SK-N-SH (cell line): ENCODE measurements at regions not wholly inside any gene's neighbourhood (a gene's known extent, or its start where the extent isn't known, plus 50 kb on each side); places are given as distances from the start of the nearest gene placed in this dataset.

Source experiments
- EP300 ChIP-seq, 2 experiments: IDR thresholded peaks; 2 replicates each; pipeline versions ENCODE4 v1.4.0 to v1.6.1; 2012; ENCODE audit warnings: borderline replicate concordance in 1 of 2, low read depth in 1 of 2, low read length in 1 of 2
- EZH2phosphoT487 ChIP-seq: fragments of 200-600 bp; sonication (generic); IDR thresholded peaks from 2 replicates; pipeline ENCODE4 v1.6.1; 2017; ENCODE audit warnings: low read depth, mixed run types, mild to moderate bottlenecking, antibody characterized with exemption, moderate library complexity, borderline replicate concordance
- GATA2 ChIP-seq: sonication (generic); formaldehyde crosslinking; IDR thresholded peaks from 2 replicates; pipeline ENCODE4 v1.5.0; 2020; ENCODE audit warnings: mild to moderate bottlenecking, missing genetic modification reagents
- JUND ChIP-seq: IDR thresholded peaks from 2 replicates; pipeline ENCODE4 v1.4.0; 2012
- RCOR1 ChIP-seq: fragments of 150-350 bp; IDR thresholded peaks from 2 replicates; pipeline ENCODE4 v1.6.1; 2017; ENCODE audit warnings: antibody characterized with exemption, low read length
- RFX5 ChIP-seq: IDR thresholded peaks from 2 replicates; pipeline ENCODE4 v1.6.1; 2012; ENCODE audit warnings: mild to moderate bottlenecking, improper control_type of control experiment, low read length
- RXRA ChIP-seq: IDR thresholded peaks from 2 replicates; pipeline ENCODE4 v1.4.0; 2012; ENCODE audit warnings: low read depth, mild to moderate bottlenecking, borderline replicate concordance
- TF ChIP-seq, protein P1 (sequence below): IDR thresholded peaks from 2 replicates; pipeline ENCODE4 v1.4.0; 2012; ENCODE audit warnings: low read depth
- TF ChIP-seq, protein P2 (sequence below): fragments of 200-600 bp; sonication (generic); IDR thresholded peaks from 2 replicates; pipeline ENCODE4 v1.6.1; 2017; ENCODE audit warnings: antibody characterized with exemption, mild to moderate bottlenecking, moderate library complexity
- TF ChIP-seq, protein P3 (sequence below): IDR thresholded peaks from 2 replicates; pipeline ENCODE4; 2012

DNA sequence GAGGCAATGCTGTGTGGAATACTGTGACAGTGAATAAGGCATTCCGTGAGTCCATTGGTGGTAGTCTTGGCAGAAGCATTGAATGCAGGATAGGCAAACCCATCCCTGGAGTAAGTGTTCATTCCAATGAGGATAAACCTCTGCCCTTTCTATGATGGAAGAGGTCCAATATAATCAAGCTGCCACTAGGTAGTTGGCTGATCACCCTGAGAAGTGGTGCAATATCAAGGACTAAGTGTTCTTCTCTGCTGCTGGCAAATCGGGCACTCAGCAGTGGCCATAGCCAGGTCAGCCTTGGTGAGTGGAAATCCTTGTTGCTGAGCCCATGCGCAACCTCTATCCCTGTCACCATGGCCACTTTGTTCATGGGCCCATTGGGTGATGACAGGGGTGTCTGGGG is 70.1 kb downstream of the FBXO4 start:
- TF ChIP-seq RFX5 (no peak), RXRA (no peak), GATA2 (CRISPR knock-in tag) (no peak), JUND (no peak), EZH2phosphoT487 (no peak), EP300 (IDR thresholded peaks at IDR 0.05; ENCODE audit: borderline replicate concordance in 1 of 2, low read depth in 1 of 2, low read length in 1 of 2) (no peak), RCOR1 (no peak)
- TF ChIP-seq, protein P1, sequence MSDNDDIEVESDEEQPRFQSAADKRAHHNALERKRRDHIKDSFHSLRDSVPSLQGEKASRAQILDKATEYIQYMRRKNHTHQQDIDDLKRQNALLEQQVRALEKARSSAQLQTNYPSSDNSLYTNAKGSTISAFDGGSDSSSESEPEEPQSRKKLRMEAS = no peak
- TF ChIP-seq, protein P2, sequence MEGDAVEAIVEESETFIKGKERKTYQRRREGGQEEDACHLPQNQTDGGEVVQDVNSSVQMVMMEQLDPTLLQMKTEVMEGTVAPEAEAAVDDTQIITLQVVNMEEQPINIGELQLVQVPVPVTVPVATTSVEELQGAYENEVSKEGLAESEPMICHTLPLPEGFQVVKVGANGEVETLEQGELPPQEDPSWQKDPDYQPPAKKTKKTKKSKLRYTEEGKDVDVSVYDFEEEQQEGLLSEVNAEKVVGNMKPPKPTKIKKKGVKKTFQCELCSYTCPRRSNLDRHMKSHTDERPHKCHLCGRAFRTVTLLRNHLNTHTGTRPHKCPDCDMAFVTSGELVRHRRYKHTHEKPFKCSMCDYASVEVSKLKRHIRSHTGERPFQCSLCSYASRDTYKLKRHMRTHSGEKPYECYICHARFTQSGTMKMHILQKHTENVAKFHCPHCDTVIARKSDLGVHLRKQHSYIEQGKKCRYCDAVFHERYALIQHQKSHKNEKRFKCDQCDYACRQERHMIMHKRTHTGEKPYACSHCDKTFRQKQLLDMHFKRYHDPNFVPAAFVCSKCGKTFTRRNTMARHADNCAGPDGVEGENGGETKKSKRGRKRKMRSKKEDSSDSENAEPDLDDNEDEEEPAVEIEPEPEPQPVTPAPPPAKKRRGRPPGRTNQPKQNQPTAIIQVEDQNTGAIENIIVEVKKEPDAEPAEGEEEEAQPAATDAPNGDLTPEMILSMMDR = no peak
- TF ChIP-seq, protein P3, sequence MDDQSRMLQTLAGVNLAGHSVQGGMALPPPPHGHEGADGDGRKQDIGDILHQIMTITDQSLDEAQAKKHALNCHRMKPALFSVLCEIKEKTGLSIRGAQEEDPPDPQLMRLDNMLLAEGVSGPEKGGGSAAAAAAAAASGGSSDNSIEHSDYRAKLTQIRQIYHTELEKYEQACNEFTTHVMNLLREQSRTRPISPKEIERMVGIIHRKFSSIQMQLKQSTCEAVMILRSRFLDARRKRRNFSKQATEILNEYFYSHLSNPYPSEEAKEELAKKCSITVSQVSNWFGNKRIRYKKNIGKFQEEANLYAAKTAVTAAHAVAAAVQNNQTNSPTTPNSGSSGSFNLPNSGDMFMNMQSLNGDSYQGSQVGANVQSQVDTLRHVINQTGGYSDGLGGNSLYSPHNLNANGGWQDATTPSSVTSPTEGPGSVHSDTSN = no peak
